ENCODE measurements at regions not wholly inside any gene's neighbourhood (a gene's known extent, or its start where the extent isn't known, plus 50 kb on each side); places are given as distances from the start of the nearest gene placed in this dataset.
"Not testable (repeated sequence)": the region's sequence is repeated elsewhere in the genome, so short reads cannot be mapped to it uniquely, and the experiment has no call there.

- H3K9me3 Mint-ChIP-seq; H3K27ac Mint-ChIP-seq; H3K4me1 Mint-ChIP-seq (ENCODE audit: low read depth in 2 of 2); H3K4me3 Mint-ChIP-seq; H3K27me3 Mint-ChIP-seq; H3K36me3 Mint-ChIP-seq (ENCODE audit: insufficient read depth); DNase-seq; ATAC-seq (replicated peaks): not testable (repeated sequence)
These were observed 1209.9 kb upstream of the GOT2 start for GRCh38 chr16:59944041-59944440.

- Mint-ChIP-seq H3K27ac (no peak overlapping the region), H3K9me3 (peaks cover 0 to 3% of the 10 kb centered on the region in 2 donors), H3K4me1 (ENCODE audit: low read depth in 2 of 2) (no peaks in the 10 kb centered on the region), H3K36me3 (ENCODE audit: insufficient read depth) (no peaks in the 10 kb centered on the region), H3K4me3 (no peak overlapping the region), H3K27me3 (no peaks in the 10 kb centered on the region)
- no peak for DNase-seq
- ATAC-seq (replicated peaks), result no peak
These were observed 1207.5 kb upstream of the GOT2 start for GRCh38 chr16:59941594-59941993.

- Mint-ChIP-seq H3K4me3 (no peak overlapping the region), H3K27ac (no peak overlapping the region), H3K36me3 (ENCODE audit: insufficient read depth) (no peaks in the 10 kb centered on the region), H3K4me1 (ENCODE audit: low read depth in 2 of 2) (no peaks in the 10 kb centered on the region), H3K27me3 (no peaks in the 10 kb centered on the region), H3K9me3 (peaks cover 6 to 14% of the 10 kb centered on the region in 2 donors)
- ATAC-seq (replicated peaks) (no peak), DNase-seq (no peak)
These were observed 1185.9 kb upstream of the GOT2 start for GRCh38 chr16:59920054-59920453.

GRCh38 chr16:59913666-59914065 lies 1179.5 kb upstream of the GOT2 start:
- no peak for DNase-seq
- H3K27me3 Mint-ChIP-seq, result no peaks in the 10 kb centered on the region
- no peak overlapping the region for H3K27ac Mint-ChIP-seq
- no peak overlapping the region for H3K4me3 Mint-ChIP-seq
- peaks cover 15 to 19% of the 10 kb centered on the region in 2 donors for H3K9me3 Mint-ChIP-seq
- H3K36me3 Mint-ChIP-seq (ENCODE audit: insufficient read depth), result no peaks in the 10 kb centered on the region
- H3K4me1 Mint-ChIP-seq (ENCODE audit: low read depth in 2 of 2), result no peaks in the 10 kb centered on the region
- no peak for ATAC-seq (replicated peaks)

- H3K36me3 Mint-ChIP-seq (ENCODE audit: insufficient read depth), result no peaks in the 10 kb centered on the region
- no peaks in the 10 kb centered on the region for H3K27me3 Mint-ChIP-seq
- peaks cover 18 to 19% of the 10 kb centered on the region in 2 donors for H3K9me3 Mint-ChIP-seq
- no peak overlapping the region for H3K27ac Mint-ChIP-seq
- no peak for ATAC-seq (replicated peaks)
- H3K4me1 Mint-ChIP-seq (ENCODE audit: low read depth in 2 of 2), result no peaks in the 10 kb centered on the region
- DNase-seq, result no peak
- H3K4me3 Mint-ChIP-seq, result no peak overlapping the region
These were observed 1175.1 kb upstream of the GOT2 start for GRCh38 chr16:59909262-59909661.

- no peak for DNase-seq
- Mint-ChIP-seq H3K4me1 (ENCODE audit: low read depth in 2 of 2) (no peaks in the 10 kb centered on the region), H3K9me3 (peaks cover 15% of the 10 kb centered on the region in 2 donors), H3K27me3 (no peaks in the 10 kb centered on the region), H3K27ac (no peak overlapping the region), H3K4me3 (no peak overlapping the region), H3K36me3 (ENCODE audit: insufficient read depth) (no peaks in the 10 kb centered on the region)
- no peak for ATAC-seq (replicated peaks)
These were observed 1173.5 kb upstream of the GOT2 start for GRCh38 chr16:59907611-59908010.

- Mint-ChIP-seq H3K4me1 (ENCODE audit: low read depth in 2 of 2) (no peaks in the 10 kb centered on the region), H3K27ac (no peak overlapping the region), H3K27me3 (no peaks in the 10 kb centered on the region), H3K36me3 (ENCODE audit: insufficient read depth) (no peaks in the 10 kb centered on the region), H3K4me3 (no peak overlapping the region), H3K9me3 (peaks cover 0 to 11% of the 10 kb centered on the region in 2 donors)
- DNase-seq (no peak), ATAC-seq (replicated peaks) (no peak)
These were observed 1171.5 kb upstream of the GOT2 start for GRCh38 chr16:59905606-59906005.

- Mint-ChIP-seq H3K36me3 (ENCODE audit: insufficient read depth) (no peaks in the 10 kb centered on the region), H3K9me3 (peaks cover 0 to 11% of the 10 kb centered on the region in 2 donors), H3K4me1 (ENCODE audit: low read depth in 2 of 2) (no peaks in the 10 kb centered on the region), H3K27ac (no peak overlapping the region), H3K4me3 (no peak overlapping the region), H3K27me3 (no peaks in the 10 kb centered on the region)
- DNase-seq (no peak), ATAC-seq (replicated peaks) (no peak)
These were observed 1171.0 kb upstream of the GOT2 start for GRCh38 chr16:59905131-59905530.

GRCh38 chr16:59899940-59900339 lies 1165.8 kb upstream of the GOT2 start:
- ATAC-seq (replicated peaks) (no peak), DNase-seq (no peak)
- no peaks in the 10 kb centered on the region for H3K36me3 Mint-ChIP-seq (ENCODE audit: insufficient read depth)
- no peaks in the 10 kb centered on the region for H3K4me1 Mint-ChIP-seq (ENCODE audit: low read depth in 2 of 2)
- no peak overlapping the region for H3K27ac Mint-ChIP-seq
- H3K9me3 Mint-ChIP-seq, result peaks cover 8% of the 10 kb centered on the region in 2 donors
- H3K27me3 Mint-ChIP-seq, result no peaks in the 10 kb centered on the region
- H3K4me3 Mint-ChIP-seq, result no peak overlapping the region

GRCh38 chr16:59892376-59892775 lies 1158.3 kb upstream of the GOT2 start:
- no peak overlapping the region for H3K27ac Mint-ChIP-seq
- no peaks in the 10 kb centered on the region for H3K4me1 Mint-ChIP-seq (ENCODE audit: low read depth in 2 of 2)
- DNase-seq, result no peak
- peaks cover 22 to 45% of the 10 kb centered on the region in 2 donors for H3K9me3 Mint-ChIP-seq
- peaks cover 4% of the 10 kb centered on the region for H3K36me3 Mint-ChIP-seq (ENCODE audit: insufficient read depth)
- H3K27me3 Mint-ChIP-seq, result no peaks in the 10 kb centered on the region
- no peak for ATAC-seq (replicated peaks)
- H3K4me3 Mint-ChIP-seq, result no peak overlapping the region

GRCh38 chr16:59887856-59888255 lies 1153.7 kb upstream of the GOT2 start:
- Mint-ChIP-seq H3K4me1 (ENCODE audit: low read depth in 2 of 2) (no peaks in the 10 kb centered on the region), H3K36me3 (ENCODE audit: insufficient read depth) (no peaks in the 10 kb centered on the region), H3K27me3 (no peaks in the 10 kb centered on the region), H3K27ac (no peak overlapping the region), H3K4me3 (no peak overlapping the region), H3K9me3 (peaks cover 17 to 29% of the 10 kb centered on the region in 2 donors)
- ATAC-seq (replicated peaks) (no peak), DNase-seq (no peak)

- Mint-ChIP-seq H3K36me3 (ENCODE audit: insufficient read depth) (no peaks in the 10 kb centered on the region), H3K9me3 (peaks cover 15 to 18% of the 10 kb centered on the region in 2 donors), H3K4me1 (ENCODE audit: low read depth in 2 of 2) (no peaks in the 10 kb centered on the region), H3K27ac (no peak overlapping the region), H3K27me3 (no peaks in the 10 kb centered on the region), H3K4me3 (no peak overlapping the region)
- ATAC-seq (replicated peaks) (no peak), DNase-seq (no peak)
These were observed 1151.9 kb upstream of the GOT2 start for GRCh38 chr16:59886021-59886420.

GRCh38 chr16:59881376-59881775 lies 1147.3 kb upstream of the GOT2 start:
- no peaks in the 10 kb centered on the region for H3K36me3 Mint-ChIP-seq (ENCODE audit: insufficient read depth)
- H3K27ac Mint-ChIP-seq, result no peak overlapping the region
- DNase-seq (no peak), ATAC-seq (replicated peaks) (no peak)
- H3K4me3 Mint-ChIP-seq, result no peak overlapping the region
- peaks cover 0 to 7% of the 10 kb centered on the region in 2 donors for H3K9me3 Mint-ChIP-seq
- H3K27me3 Mint-ChIP-seq, result no peaks in the 10 kb centered on the region
- no peaks in the 10 kb centered on the region for H3K4me1 Mint-ChIP-seq (ENCODE audit: low read depth in 2 of 2)

GRCh38 chr16:59880611-59881010 lies 1146.5 kb upstream of the GOT2 start:
- DNase-seq (no peak), ATAC-seq (replicated peaks) (no peak)
- H3K36me3 Mint-ChIP-seq (ENCODE audit: insufficient read depth), result no peaks in the 10 kb centered on the region
- H3K4me3 Mint-ChIP-seq, result no peak overlapping the region
- no peaks in the 10 kb centered on the region for H3K4me1 Mint-ChIP-seq (ENCODE audit: low read depth in 2 of 2)
- no peaks in the 10 kb centered on the region for H3K27me3 Mint-ChIP-seq
- H3K27ac Mint-ChIP-seq, result no peak overlapping the region
- peaks cover 0 to 7% of the 10 kb centered on the region in 2 donors for H3K9me3 Mint-ChIP-seq

GRCh38 chr16:59878999-59879398 lies 1144.9 kb upstream of the GOT2 start:
- H3K27ac Mint-ChIP-seq, result no peak overlapping the region
- ATAC-seq (replicated peaks) (no peak), DNase-seq (no peak)

More at GRCh38 chr16:59878999-59879398, 1144.9 kb upstream of the GOT2 start:
- Mint-ChIP-seq H3K4me3 (no peak overlapping the region), H3K9me3 (peaks cover 0 to 7% of the 10 kb centered on the region in 2 donors), H3K4me1 (ENCODE audit: low read depth in 2 of 2) (no peaks in the 10 kb centered on the region), H3K36me3 (ENCODE audit: insufficient read depth) (no peaks in the 10 kb centered on the region), H3K27me3 (no peaks in the 10 kb centered on the region)

Measured in effector memory CD8-positive, alpha-beta T cell (primary cell).